ENCODE measurements at regions not wholly inside any gene's neighbourhood (a gene's known extent, or its start where the extent isn't known, plus 50 kb on each side); places are given as distances from the start of the nearest gene placed in this dataset.
"Not testable (repeated sequence)": the region's sequence is repeated elsewhere in the genome, so short reads cannot be mapped to it uniquely, and the experiment has no call there.

DNA sequence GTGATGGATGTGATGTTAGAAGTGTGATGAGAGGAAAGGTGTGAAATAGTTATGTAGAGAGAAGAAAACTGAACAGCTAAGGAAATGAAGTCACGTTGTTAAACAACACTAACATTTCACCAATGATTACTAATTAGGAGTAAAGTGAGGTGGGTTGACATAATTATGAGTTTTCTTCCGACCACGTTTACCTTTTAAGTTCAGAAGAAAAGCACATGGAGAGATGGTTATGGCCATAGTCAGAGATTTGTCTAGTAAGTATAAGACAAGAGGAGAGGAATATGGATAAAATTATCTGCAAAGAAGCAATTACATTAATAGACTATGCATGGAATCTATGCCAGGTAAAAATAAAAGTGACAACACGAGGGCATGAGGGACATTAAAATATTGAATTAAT is 551.3 kb upstream of the TECRL start:
- no peak for DNase-seq

DNA sequence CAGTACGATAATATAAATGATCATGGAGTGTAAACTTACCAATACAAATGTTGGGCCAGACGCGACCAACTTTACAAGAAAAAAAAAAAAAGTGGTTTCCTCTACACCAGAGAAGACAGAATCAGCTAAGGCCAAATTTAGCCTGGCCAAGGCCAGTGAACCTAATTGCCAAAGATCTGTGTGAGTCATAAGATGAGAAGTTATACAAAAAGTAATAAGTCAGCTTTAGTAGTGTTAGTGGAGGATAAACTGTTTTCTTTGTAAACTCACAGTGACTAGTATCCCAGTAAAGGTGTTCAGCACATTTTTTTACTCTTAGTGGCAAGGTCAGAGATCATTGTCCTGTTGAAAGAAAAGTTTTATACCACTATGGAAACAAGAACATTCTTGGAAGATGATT is 531.4 kb upstream of the TECRL start:
- DNase-seq: no peak

DNA sequence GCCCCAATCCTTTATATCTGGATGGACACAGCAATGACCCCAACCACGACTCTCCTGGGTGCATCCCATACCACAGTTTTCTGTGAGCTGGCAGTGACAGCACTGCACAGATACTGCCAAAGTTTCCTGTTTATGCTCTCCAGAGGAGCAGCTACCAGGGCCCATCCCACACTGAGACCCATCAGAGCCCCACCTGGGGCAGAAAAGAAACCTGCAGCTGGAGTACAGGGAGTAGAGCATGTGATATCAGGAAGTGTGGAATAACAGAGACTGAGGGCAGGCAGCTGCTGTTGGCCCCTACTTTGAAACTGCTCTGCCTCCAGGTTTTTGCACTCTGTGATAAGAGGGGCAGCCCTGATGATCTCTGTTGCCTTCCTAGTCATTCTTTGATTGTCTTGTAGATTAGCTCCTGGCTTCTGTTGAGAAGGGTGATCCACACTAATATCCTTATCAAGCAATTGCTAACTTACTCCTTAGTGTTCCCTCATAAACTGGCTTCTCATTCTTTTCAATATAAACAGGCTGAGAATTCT is 526.3 kb upstream of the TECRL start:
- DNase-seq: no peak

DNA sequence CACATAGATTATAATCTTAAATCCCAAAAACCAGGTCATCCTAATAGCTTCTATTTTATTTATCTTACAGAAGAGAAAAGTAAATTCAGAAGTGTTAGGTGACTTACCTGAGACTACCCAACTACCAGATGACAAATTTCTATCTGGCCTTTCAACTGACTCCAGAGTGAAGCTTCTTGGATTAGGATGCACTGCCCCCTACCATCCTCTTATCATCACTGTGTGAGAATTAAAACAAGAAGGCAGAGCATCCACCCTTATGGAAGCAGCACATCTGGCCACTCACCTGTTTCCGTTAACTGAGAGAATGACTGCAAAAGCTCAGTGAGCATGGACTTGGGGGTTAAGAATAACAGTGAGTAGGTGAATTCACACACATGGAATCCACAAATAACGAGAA is 502.6 kb upstream of the TECRL start:
- no peak for DNase-seq

DNA sequence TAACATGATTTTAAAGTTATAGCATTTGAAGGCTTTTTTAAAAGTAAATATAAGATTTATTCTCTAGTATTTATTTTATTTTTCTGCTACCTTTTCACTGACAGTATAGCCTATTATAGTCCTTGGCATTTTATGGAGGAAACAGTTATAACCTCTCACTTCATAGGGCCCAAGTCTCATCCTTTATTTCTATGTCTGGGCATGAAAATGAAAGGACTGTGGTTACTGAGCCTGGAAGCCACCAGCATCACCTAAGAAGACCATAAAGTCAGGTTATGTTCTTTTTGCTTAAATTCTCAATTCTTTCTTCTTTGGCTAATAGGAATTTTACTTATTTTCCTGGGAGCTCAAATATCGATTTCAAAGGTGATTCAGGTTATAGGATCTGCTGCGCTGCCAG is 494.7 kb upstream of the TECRL start:
- DNase-seq: no peak

GRCh38 chr4:64899563-64899962 is 490.3 kb upstream of the TECRL start:
- no peak for DNase-seq

- not testable (repeated sequence) for DNase-seq
Observed at GRCh38 chr4:64899030-64899429, 489.8 kb upstream of the TECRL start.

DNA sequence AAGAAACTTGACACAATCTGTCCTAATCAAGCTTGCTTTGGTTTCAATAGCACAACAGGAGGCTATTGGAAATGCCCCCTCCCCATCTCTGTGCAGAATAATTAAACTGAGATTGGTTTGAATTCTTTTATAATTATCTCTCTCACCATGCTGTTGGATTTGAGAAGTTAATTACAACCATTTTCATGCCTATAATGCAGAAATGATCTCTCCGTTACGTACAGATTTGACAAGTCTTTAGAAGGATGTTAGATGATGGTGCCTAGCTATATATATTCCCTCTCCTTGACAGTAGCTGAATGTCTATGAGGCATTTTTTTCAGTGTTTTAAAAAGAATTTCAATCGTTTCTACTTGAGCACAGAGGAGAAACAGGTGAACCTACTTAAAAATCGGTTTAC is 488.4 kb upstream of the TECRL start:
- no peak for DNase-seq

- DNase-seq: no peak
Observed at GRCh38 chr4:64895031-64895430, 485.8 kb upstream of the TECRL start.

GRCh38 chr4:64893205-64893604 is 484.0 kb upstream of the TECRL start:
- no peak for DNase-seq

GRCh38 chr4:64889906-64890610 is 480.8 kb upstream of the TECRL start:
- no peak for DNase-seq

- DNase-seq: no peak
Observed at GRCh38 chr4:64883087-64883807, 474.0 kb upstream of the TECRL start.

GRCh38 chr4:64882311-64883086 is 473.2 kb upstream of the TECRL start:
- no peak for DNase-seq

DNA sequence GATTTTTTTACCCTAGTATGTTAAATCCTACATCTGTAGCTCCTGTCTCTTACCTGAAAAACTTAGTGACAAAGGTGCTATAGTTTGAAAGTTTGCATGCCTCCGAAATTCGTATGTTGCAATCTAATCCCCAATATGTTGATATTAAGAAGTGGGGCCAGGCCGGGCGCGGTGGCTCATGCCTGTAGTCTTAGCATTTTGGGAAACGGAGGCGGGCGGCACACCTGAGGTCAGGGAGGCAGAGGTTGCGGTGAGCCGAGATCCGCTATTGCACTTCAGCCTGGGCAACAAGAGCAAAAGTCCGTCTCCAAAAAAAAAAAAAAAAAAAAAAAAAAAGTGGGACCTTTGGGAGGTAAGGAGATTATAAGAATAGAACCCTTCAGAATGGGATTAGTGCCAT is 471.3 kb upstream of the TECRL start:
- no peak for DNase-seq

DNA sequence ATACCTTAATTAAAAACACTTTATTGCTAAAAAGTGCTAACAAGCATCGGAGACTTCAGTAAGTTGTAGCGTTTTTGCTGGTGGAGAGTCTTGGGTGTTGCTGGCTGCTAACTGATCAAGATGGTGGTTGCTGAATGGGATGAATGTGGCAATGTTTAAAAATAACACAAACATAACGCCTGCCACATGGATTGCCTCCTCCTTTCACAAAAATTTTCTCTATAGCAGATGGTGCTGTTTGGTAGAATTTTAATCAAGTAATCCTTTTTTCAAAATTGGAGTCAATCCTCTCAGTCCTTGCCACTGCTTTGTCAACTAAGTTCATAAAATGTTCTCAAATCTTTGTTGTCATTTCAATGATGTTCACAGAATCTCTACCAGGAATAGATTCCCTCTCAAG is 466.8 kb upstream of the TECRL start:
- no peak for DNase-seq

DNA sequence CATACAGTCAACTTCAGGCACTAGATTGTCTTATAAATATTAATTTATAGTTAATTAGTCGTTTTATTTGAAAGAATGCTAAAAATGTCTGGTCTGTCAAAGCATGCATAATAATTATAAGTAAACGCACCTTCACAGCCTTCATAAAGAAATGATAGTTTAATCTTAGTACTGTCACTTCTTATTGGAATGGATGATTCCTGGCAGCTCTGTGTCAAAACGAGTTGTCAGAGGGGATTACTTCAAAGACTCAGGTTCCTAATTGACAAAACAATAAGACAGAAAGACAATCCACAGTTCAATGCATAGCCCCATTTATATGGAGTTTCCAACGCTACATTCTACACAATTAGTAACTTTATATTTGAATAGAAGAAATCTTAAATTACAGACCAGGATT is 461.3 kb upstream of the TECRL start:
- no peak for DNase-seq

DNA sequence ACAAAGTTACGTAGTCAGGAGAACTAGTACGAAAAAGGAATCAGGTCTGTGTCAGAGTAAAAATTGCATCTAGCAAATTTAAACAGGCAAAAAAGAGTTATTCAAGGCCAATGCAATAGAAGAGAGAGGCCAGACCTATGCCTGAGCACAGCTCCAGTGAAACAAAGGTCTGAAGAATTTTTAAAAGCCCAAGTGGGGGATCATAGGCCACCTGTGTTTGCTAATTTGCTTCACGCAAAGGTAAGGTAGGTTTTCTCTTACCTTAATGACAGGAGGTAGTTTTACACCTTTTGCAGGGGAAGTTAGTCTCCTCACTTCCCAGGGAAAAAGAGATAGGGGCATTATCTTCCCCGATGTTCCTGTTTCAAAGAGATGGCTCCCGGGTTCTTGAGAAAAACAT is 448.6 kb upstream of the TECRL start:
- no peak for DNase-seq

DNA sequence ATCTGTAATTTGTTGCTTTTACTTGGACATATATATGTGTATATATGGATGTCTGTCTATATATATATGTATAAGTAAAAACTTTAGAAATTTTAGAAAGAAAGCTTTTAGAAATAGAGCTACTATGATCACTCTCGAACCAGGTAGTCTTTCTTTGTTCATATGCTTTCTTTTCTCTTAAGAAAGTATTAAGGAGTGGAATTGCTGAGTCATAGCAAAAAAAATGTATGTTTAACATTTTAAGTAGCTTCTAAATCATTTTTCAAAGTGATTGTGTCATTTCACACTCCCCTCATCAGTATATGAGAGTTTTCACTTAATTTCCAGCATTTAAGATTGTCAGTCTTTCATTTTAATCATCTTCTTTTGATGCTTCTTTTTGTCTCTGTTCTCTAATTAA is 447.9 kb upstream of the TECRL start:
- DNase-seq: no peak

- DNase-seq: no peak
Observed at GRCh38 chr4:64846417-64846816, 437.2 kb upstream of the TECRL start.

- DNase-seq: no peak
Observed at GRCh38 chr4:64829749-64830148, 420.5 kb upstream of the TECRL start.

GRCh38 chr4:64824591-64824990 is 415.3 kb upstream of the TECRL start:
- DNase-seq: no peak

DNA sequence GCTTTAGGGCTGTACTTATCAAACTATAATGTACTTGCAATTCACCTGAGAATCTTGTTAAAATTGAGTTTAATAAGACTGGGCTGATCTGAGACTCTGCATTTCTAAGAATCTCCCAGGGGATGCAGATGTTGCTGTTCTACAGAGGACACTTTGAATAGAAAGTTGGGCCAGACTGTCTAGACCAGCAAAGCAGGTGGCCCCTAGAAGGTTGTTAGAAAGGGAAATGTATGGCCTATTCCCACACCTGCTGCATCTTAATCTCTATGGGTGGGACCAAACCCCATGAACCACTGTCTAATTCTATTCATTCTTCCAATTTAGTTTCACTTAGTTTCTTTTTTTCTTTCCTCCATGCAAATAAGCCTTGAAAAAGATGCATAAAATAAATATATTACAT is 413.2 kb upstream of the TECRL start:
- DNase-seq: no peak

DNA sequence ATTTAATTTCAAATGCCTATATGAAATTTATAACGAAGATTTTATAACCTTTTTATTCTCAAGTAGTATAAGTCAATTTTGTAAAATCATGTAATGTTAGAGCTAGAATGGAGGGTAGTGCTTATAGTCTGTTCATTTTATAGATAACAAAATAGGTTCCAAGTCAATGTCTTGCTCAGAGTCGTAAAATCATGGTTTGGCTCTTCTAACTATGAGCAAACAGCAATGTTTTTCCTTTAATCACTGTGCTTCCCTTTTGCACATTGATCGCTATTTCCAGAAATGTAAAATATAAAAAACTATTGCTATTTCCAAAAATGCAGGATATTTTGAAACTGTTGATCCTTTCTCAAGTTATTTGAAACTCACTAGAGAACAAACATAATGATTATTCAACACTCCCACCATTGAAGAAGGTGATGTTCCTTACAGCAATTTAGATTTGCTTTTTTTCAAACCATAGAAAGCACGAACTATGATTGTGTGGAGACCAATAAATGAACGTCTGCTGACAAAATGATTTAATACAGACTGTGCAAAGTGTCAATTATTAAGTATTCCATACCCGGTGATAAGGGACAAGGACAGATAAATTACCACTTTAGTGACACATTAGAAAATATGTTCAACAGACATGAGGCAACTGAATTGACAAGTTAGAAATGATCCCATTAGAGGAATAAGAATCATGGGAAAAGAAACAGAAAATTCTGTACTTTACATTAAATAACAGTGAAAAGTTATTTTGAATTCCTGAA is 412.1 kb upstream of the TECRL start:
- no peak for DNase-seq

Measured in left hindlimb (tissue), 1 donor.